ENCODE measurements at regions not wholly inside any gene's neighbourhood (a gene's known extent, or its start where the extent isn't known, plus 50 kb on each side); places are given as distances from the start of the nearest gene placed in this dataset.

- DNase-seq (ENCODE audit: low spot score), result no peak
These were observed 174.2 kb downstream of the BUD13 start for GRCh38 chr11:116598556-116598955.

GRCh38 chr11:116598036-116598435 is 174.8 kb downstream of the BUD13 start:
- DNase-seq (ENCODE audit: low spot score), result no peak

- DNase-seq (ENCODE audit: low spot score), result no peak
These were observed 176.2 kb downstream of the BUD13 start for GRCh38 chr11:116596346-116597260.

GRCh38 chr11:116595305-116595880 is 177.4 kb downstream of the BUD13 start:
- DNase-seq (ENCODE audit: low spot score), result no peak

GRCh38 chr11:116590844-116591570 is 181.8 kb downstream of the BUD13 start:
- DNase-seq (ENCODE audit: low spot score), result no peak

GRCh38 chr11:116589402-116589801 is 183.4 kb downstream of the BUD13 start:
- DNase-seq (ENCODE audit: low spot score), result no peak

GRCh38 chr11:116586392-116586791 is 186.4 kb downstream of the BUD13 start:
- DNase-seq (ENCODE audit: low spot score), result no peak

- DNase-seq (ENCODE audit: low spot score), result no peak
These were observed 190.2 kb downstream of the BUD13 start for GRCh38 chr11:116582571-116582970.

- DNase-seq (ENCODE audit: low spot score), result no peak
These were observed 191.4 kb downstream of the BUD13 start for GRCh38 chr11:116581349-116581748.

- no peak for DNase-seq (ENCODE audit: low spot score)
These were observed 192.0 kb downstream of the BUD13 start for GRCh38 chr11:116580799-116581198.

GRCh38 chr11:116579857-116580727 is 192.7 kb downstream of the BUD13 start:
- DNase-seq (ENCODE audit: low spot score), result no peak

- no peak for DNase-seq (ENCODE audit: low spot score)
These were observed 193.6 kb downstream of the BUD13 start for GRCh38 chr11:116579031-116579653.

- no peak for DNase-seq (ENCODE audit: low spot score)
These were observed 194.8 kb downstream of the BUD13 start for GRCh38 chr11:116577956-116578355.

- no peak for DNase-seq (ENCODE audit: low spot score)
These were observed 195.5 kb downstream of the BUD13 start for GRCh38 chr11:116577273-116577672.

- no peak for DNase-seq (ENCODE audit: low spot score)
These were observed 196.3 kb downstream of the BUD13 start for GRCh38 chr11:116576526-116576925.

GRCh38 chr11:116567721-116568242 is 205.0 kb downstream of the BUD13 start:
- DNase-seq (ENCODE audit: low spot score), result no peak

- no peak for DNase-seq (ENCODE audit: low spot score)
These were observed 209.1 kb downstream of the BUD13 start for GRCh38 chr11:116563712-116564047.

GRCh38 chr11:116563028-116563711 is 209.6 kb downstream of the BUD13 start:
- no peak for DNase-seq (ENCODE audit: low spot score)

GRCh38 chr11:116560589-116560988 is 212.2 kb downstream of the BUD13 start:
- no peak for DNase-seq (ENCODE audit: low spot score)

- no peak for DNase-seq (ENCODE audit: low spot score)
These were observed 214.1 kb downstream of the BUD13 start for GRCh38 chr11:116558504-116559211.

Measured in HuH-7.5 (cell line).